IPS-18a (cell line): ENCODE measurements at regions not wholly inside any gene's neighbourhood (a gene's known extent, or its start where the extent isn't known, plus 50 kb on each side); places are given as distances from the start of the nearest gene placed in this dataset.

ENCODE experiments used
- H3K27ac ChIP-seq: one replicate; pipeline ENCODE4 v1.5.1; 2013; ENCODE audit warnings: low read length
- H3K27me3 ChIP-seq: one replicate; pipeline ENCODE4 v1.6.1; 2013; ENCODE audit warnings: mild to moderate bottlenecking, low read length; ENCODE audit not compliant: control insufficient read depth, insufficient read depth
- H3K36me3 ChIP-seq: one replicate; pipeline ENCODE4 v1.6.1; 2013; ENCODE audit warnings: low read depth, low read length; ENCODE audit not compliant: control insufficient read depth
- H3K4me1 ChIP-seq: one replicate; pipeline ENCODE4 v1.6.1; 2013; ENCODE audit warnings: low read depth, low read length; ENCODE audit not compliant: control insufficient read depth
- H3K4me3 ChIP-seq: one replicate; pipeline ENCODE4 v1.5.1; 2013; ENCODE audit warnings: low read length
- H3K9ac ChIP-seq: one replicate; pipeline ENCODE4 v1.6.1; 2013; ENCODE audit warnings: mild to moderate bottlenecking, low read length, moderate library complexity
- H3K9me3 ChIP-seq: one replicate; pipeline ENCODE4 v1.6.1; 2013; ENCODE audit warnings: low read depth, low read length; ENCODE audit not compliant: control insufficient read depth

- Histone ChIP-seq H3K9ac (no peak overlapping the region), H3K36me3 (no peaks in the 10 kb centered on the region), H3K4me1 (peaks cover 6% of the 10 kb centered on the region), H3K27me3 (no peaks in the 10 kb centered on the region), H3K4me3 (no peak overlapping the region), H3K27ac (no peak overlapping the region), H3K9me3 (no peaks in the 10 kb centered on the region)
These were observed 95.8 kb upstream of the SPRED2 start for GRCh38 chr2:65528241-65528574.

- H3K4me3 ChIP-seq: no peak overlapping the region
- no peaks in the 10 kb centered on the region for H3K36me3 ChIP-seq
- no peak overlapping the region for H3K9ac ChIP-seq
- H3K4me1 ChIP-seq: peaks cover 6% of the 10 kb centered on the region
- no peaks in the 10 kb centered on the region for H3K9me3 ChIP-seq
- no peaks in the 10 kb centered on the region for H3K27me3 ChIP-seq
- no peak overlapping the region for H3K27ac ChIP-seq
These were observed 95.2 kb upstream of the SPRED2 start for GRCh38 chr2:65527451-65528240.

GRCh38 chr2:65525616-65526231 is 93.3 kb upstream of the SPRED2 start:
- Histone ChIP-seq H3K4me3 (no peak overlapping the region), H3K27ac (no peak overlapping the region), H3K27me3 (no peaks in the 10 kb centered on the region), H3K4me1 (peaks cover 6% of the 10 kb centered on the region), H3K9me3 (no peaks in the 10 kb centered on the region), H3K36me3 (no peaks in the 10 kb centered on the region), H3K9ac (no peak overlapping the region)

- H3K4me1 ChIP-seq: peaks cover 6% of the 10 kb centered on the region
- H3K9me3 ChIP-seq: no peaks in the 10 kb centered on the region
- H3K36me3 ChIP-seq: no peaks in the 10 kb centered on the region
- H3K4me3 ChIP-seq: no peak overlapping the region
- no peak overlapping the region for H3K9ac ChIP-seq
- no peaks in the 10 kb centered on the region for H3K27me3 ChIP-seq
- no peak overlapping the region for H3K27ac ChIP-seq
These were observed 90.5 kb upstream of the SPRED2 start for GRCh38 chr2:65522922-65523321.

- Histone ChIP-seq H3K4me3 (no peak overlapping the region), H3K27ac (no peak overlapping the region), H3K9ac (no peak overlapping the region), H3K9me3 (no peaks in the 10 kb centered on the region), H3K27me3 (no peaks in the 10 kb centered on the region), H3K4me1 (no peaks in the 10 kb centered on the region), H3K36me3 (no peaks in the 10 kb centered on the region)
These were observed 86.4 kb upstream of the SPRED2 start for GRCh38 chr2:65518751-65519150.

- H3K4me1 ChIP-seq: no peaks in the 10 kb centered on the region
- H3K27me3 ChIP-seq: no peaks in the 10 kb centered on the region
- no peaks in the 10 kb centered on the region for H3K36me3 ChIP-seq
- no peaks in the 10 kb centered on the region for H3K9me3 ChIP-seq
- no peak overlapping the region for H3K4me3 ChIP-seq
- H3K9ac ChIP-seq: no peak overlapping the region
- H3K27ac ChIP-seq: no peak overlapping the region
These were observed 82.3 kb upstream of the SPRED2 start for GRCh38 chr2:65514555-65515195.

GRCh38 chr2:65512783-65513182 is 80.4 kb upstream of the SPRED2 start:
- H3K36me3 ChIP-seq: no peaks in the 10 kb centered on the region
- H3K9me3 ChIP-seq: no peaks in the 10 kb centered on the region
- H3K4me3 ChIP-seq: no peak overlapping the region
- no peaks in the 10 kb centered on the region for H3K4me1 ChIP-seq
- H3K9ac ChIP-seq: no peak overlapping the region
- no peaks in the 10 kb centered on the region for H3K27me3 ChIP-seq
- no peak overlapping the region for H3K27ac ChIP-seq

- Histone ChIP-seq H3K4me3 (no peak overlapping the region), H3K9ac (no peak overlapping the region), H3K36me3 (no peaks in the 10 kb centered on the region), H3K9me3 (no peaks in the 10 kb centered on the region), H3K27ac (no peak overlapping the region), H3K4me1 (no peaks in the 10 kb centered on the region), H3K27me3 (no peaks in the 10 kb centered on the region)
These were observed 78.9 kb upstream of the SPRED2 start for GRCh38 chr2:65511306-65511705.

GRCh38 chr2:65508225-65508624 is 75.8 kb upstream of the SPRED2 start:
- Histone ChIP-seq H3K9ac (no peak overlapping the region), H3K9me3 (no peaks in the 10 kb centered on the region), H3K27ac (no peak overlapping the region), H3K36me3 (no peaks in the 10 kb centered on the region), H3K27me3 (no peaks in the 10 kb centered on the region), H3K4me1 (peaks cover 8% of the 10 kb centered on the region), H3K4me3 (no peak overlapping the region)

GRCh38 chr2:65507102-65508069 is 75.0 kb upstream of the SPRED2 start:
- H3K36me3 ChIP-seq: no peaks in the 10 kb centered on the region
- H3K27ac ChIP-seq: no peak overlapping the region
- peaks cover 8% of the 10 kb centered on the region for H3K4me1 ChIP-seq
- no peak overlapping the region for H3K9ac ChIP-seq
- H3K27me3 ChIP-seq: no peaks in the 10 kb centered on the region
- H3K4me3 ChIP-seq: no peak overlapping the region
- no peaks in the 10 kb centered on the region for H3K9me3 ChIP-seq
